Right atrium auricular region (tissue), 2 donors: ENCODE measurements at regions not wholly inside any gene's neighbourhood (a gene's known extent, or its start where the extent isn't known, plus 50 kb on each side); places are given as distances from the start of the nearest gene placed in this dataset.

ENCODE experiments used
- DNase-seq: peaks from one replicate; pipeline ENCODE4 v3.0.0-alpha.2; 2019; ENCODE audit warnings: low spot score
- H3K27ac ChIP-seq, 2 donors: fragments of 200-600 bp; sonication (generic); 1 replicate in 1 of 2; 2 replicates in 1 of 2; pipeline ENCODE4 v1.5.1; 2016 to 2019
- H3K27me3 ChIP-seq, 2 donors: fragments of 200-600 bp; sonication (generic); one replicate each; pipeline versions ENCODE4 v1.5.1 to v1.6.0; 2017 to 2019
- H3K36me3 ChIP-seq: fragments of 200-600 bp; sonication (generic); one replicate; pipeline ENCODE4 v1.5.1; 2016
- H3K4me1 ChIP-seq, 2 donors: fragments of 200-600 bp; sonication (generic); one replicate each; pipeline versions ENCODE4 v1.5.1 to v1.6.0; 2017 to 2019
- H3K4me3 ChIP-seq, 2 donors: fragments of 200-600 bp; sonication (generic); 1 replicate in 1 of 2; 2 replicates in 1 of 2; pipeline ENCODE4 v1.5.1; 2017 to 2019; ENCODE audit warnings: mild to moderate bottlenecking in 1 of 2, moderate library complexity in 1 of 2
- H3K9me3 ChIP-seq, 2 donors: fragments of 200-600 bp; sonication (generic); one replicate each; pipeline ENCODE4 v1.5.1; 2019
- TF ChIP-seq, protein P1 (sequence below), 2 donors: fragments of 200-600 bp; sonication (generic); IDR thresholded peaks; one replicate each; pipeline ENCODE4 v1.5.1; 2019; ENCODE audit warnings: antibody characterized with exemption in 2 of 2

DNA sequence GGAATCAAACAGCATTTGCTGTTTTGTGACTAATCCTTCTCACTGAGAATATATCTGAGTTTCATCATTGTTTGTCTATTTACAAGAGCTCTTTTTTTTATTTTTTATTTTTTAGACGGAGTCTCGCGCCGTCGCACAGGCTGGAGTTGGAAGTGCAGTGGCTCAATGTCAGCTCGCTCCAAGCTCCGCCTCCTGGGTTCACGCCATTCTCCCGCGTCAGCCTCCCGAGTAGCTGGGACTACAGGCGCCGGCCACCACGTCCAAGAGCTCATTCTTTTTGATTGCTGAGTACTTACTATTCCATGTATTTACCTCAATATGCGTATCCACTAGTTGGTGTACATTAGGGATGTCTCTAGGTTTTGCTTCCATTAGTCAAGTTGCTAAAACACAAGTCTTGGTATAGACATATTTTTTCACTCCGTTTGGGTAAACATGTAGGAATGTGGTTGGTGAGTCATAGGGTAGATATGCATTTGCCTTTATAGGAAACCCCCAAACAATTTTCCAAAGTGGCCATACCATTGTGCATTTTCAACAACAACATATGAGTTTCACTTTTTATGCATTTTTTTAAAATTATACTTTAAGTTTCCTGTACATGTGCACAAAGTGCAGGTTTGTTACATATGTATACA, 1005.0 kb upstream of the CDH10 start:
- TF ChIP-seq, protein P1, sequence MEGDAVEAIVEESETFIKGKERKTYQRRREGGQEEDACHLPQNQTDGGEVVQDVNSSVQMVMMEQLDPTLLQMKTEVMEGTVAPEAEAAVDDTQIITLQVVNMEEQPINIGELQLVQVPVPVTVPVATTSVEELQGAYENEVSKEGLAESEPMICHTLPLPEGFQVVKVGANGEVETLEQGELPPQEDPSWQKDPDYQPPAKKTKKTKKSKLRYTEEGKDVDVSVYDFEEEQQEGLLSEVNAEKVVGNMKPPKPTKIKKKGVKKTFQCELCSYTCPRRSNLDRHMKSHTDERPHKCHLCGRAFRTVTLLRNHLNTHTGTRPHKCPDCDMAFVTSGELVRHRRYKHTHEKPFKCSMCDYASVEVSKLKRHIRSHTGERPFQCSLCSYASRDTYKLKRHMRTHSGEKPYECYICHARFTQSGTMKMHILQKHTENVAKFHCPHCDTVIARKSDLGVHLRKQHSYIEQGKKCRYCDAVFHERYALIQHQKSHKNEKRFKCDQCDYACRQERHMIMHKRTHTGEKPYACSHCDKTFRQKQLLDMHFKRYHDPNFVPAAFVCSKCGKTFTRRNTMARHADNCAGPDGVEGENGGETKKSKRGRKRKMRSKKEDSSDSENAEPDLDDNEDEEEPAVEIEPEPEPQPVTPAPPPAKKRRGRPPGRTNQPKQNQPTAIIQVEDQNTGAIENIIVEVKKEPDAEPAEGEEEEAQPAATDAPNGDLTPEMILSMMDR (IDR thresholded peaks at IDR 0.05): no peak
- DNase-seq: no peak
- no peaks in the 10 kb centered on the region for H3K4me1 ChIP-seq
- H3K27ac ChIP-seq: no peak overlapping the region
- H3K36me3 ChIP-seq: no peaks in the 10 kb centered on the region
- no peak overlapping the region for H3K4me3 ChIP-seq
- no peaks in the 10 kb centered on the region for H3K27me3 ChIP-seq
- H3K9me3 ChIP-seq: no peaks in the 10 kb centered on the region

DNA sequence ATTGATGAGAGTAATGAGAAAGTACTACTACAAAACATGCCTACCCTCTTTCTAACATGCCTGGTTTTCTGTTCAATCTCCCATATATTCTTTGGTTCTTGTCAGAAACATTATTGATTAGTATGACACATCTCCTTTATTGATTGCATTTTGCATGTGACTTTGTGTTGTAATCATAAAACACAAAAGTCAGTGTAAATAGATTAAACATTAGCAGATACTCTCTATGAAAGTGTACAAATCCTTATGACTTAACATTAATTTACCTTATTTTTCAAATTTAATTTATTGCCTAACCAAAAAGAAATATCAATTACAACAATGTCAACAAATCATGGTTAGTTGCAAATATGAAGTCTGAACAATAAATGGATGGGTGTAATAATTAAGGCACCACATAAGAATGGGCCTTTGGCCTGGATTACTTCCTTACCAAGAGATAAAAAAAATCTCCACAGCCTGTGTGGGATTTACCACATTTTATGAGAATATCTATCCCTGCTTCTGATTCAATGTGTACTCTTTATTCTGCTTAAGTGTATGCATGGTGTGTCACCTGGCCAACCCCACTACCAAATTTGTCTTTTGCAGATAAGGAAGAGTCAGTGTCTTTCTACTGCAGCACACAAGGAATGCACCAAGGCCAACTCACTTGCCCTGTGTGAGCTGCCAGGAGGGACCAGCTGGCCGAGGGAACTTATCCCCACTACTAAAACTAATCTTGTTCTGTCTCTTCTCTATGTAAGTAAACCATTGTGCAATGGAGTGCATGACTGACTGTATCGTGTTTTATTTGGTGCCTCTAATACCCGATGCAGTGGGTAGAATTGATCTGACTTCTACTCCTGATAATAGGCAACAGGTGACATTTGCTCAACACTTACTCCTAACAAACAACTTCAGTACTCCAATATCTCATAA, 1001.9 kb upstream of the CDH10 start:
- H3K27me3 ChIP-seq: no peaks in the 10 kb centered on the region
- no peak overlapping the region for H3K4me3 ChIP-seq
- no peaks in the 10 kb centered on the region for H3K36me3 ChIP-seq
- no peak for DNase-seq
- H3K9me3 ChIP-seq: no peaks in the 10 kb centered on the region
- H3K4me1 ChIP-seq: no peaks in the 10 kb centered on the region
- H3K27ac ChIP-seq: no peak overlapping the region
- TF ChIP-seq, protein P1 (IDR thresholded peaks at IDR 0.05): no peak

DNA sequence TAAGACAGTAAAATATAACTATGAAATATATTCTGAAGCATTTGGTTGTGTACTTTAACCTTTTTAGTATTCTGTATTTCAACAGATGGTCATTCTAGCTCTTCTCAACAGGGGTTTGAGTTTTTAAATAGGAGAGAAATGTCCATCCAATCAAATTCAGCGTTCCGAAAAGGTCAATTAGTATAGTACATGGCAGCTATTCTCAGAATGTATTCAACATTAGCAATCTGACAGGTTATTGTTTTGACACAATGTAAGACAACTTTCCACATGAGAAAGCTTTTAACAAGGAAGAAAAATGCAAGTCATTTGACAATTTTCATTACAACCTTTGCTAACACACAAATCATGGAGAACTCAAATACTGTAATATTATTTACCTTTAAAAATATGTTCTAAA, 996.3 kb upstream of the CDH10 start:
- Histone ChIP-seq H3K9me3 (no peaks in the 10 kb centered on the region), H3K4me3 (no peak overlapping the region), H3K27me3 (no peaks in the 10 kb centered on the region), H3K27ac (no peak overlapping the region), H3K4me1 (no peaks in the 10 kb centered on the region), H3K36me3 (no peaks in the 10 kb centered on the region)
- DNase-seq: no peak
- TF ChIP-seq, protein P1 (IDR thresholded peaks at IDR 0.05): no peak

DNA sequence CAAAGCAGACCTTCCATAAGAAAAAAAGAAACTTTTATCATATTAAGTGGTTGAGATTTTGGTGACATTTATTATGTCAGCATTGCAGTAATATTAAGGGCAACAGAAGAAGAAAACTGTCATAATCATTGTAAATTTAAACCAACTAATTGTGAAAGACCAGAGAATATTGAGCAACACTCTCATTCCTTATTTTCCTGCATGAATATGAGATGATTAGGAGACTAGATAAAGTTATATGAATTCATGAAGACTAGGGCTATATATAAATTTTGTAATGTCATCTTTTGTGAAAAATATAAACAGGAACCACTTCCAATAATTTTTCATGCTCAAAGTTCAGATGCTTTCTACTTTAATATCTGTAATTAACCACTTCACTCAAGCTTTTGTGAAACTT, 974.5 kb upstream of the CDH10 start:
- no peak for DNase-seq
- Histone ChIP-seq H3K36me3 (no peaks in the 10 kb centered on the region), H3K27me3 (no peaks in the 10 kb centered on the region), H3K27ac (no peak overlapping the region), H3K9me3 (no peaks in the 10 kb centered on the region), H3K4me1 (no peaks in the 10 kb centered on the region), H3K4me3 (no peak overlapping the region)
- TF ChIP-seq, protein P1 (IDR thresholded peaks at IDR 0.05): no peak

DNA sequence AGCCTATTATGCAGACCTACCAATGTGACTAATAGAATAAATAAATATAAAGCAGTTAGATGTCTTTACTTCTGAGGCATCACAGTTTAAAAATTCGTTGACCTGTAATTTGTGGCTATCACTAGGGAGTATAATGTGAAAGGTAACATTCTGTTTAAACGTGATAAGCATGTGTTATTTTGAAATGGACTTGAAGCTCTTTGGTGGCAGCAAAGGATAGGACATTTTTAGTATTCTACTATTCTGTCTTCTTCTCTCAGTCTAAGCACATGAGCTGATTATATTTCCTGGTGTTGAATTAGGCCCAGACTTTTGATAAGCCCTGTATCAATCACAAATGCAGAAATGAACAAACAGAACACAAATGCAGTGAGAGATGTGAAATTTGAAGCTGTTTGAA, 974.0 kb upstream of the CDH10 start:
- Histone ChIP-seq H3K36me3 (no peaks in the 10 kb centered on the region), H3K27me3 (no peaks in the 10 kb centered on the region), H3K4me3 (no peak overlapping the region), H3K4me1 (no peaks in the 10 kb centered on the region), H3K9me3 (no peaks in the 10 kb centered on the region), H3K27ac (no peak overlapping the region)
- TF ChIP-seq, protein P1 (IDR thresholded peaks at IDR 0.05): no peak
- DNase-seq: no peak
